ENCODE measurements at regions not wholly inside any gene's neighbourhood (a gene's known extent, or its start where the extent isn't known, plus 50 kb on each side); places are given as distances from the start of the nearest gene placed in this dataset.

GRCh38 chr2:138184428-138184827 lies 220.2 kb downstream of the HNMT start:
- TF ChIP-seq POLR2A (IDR thresholded peaks at IDR 0.05; ENCODE audit: low read depth, low read length): no peak
- TF ChIP-seq POLR2AphosphoS5 (IDR thresholded peaks at IDR 0.05; ENCODE audit: low read depth, low read length): no peak
- no peak for TF ChIP-seq TAF1 (IDR thresholded peaks at IDR 0.05; ENCODE audit: borderline replicate concordance, low read depth, low read length)

All from GM12892 (cell line).